ENCODE measurements at regions not wholly inside any gene's neighbourhood (a gene's known extent, or its start where the extent isn't known, plus 50 kb on each side); places are given as distances from the start of the nearest gene placed in this dataset.

DNA sequence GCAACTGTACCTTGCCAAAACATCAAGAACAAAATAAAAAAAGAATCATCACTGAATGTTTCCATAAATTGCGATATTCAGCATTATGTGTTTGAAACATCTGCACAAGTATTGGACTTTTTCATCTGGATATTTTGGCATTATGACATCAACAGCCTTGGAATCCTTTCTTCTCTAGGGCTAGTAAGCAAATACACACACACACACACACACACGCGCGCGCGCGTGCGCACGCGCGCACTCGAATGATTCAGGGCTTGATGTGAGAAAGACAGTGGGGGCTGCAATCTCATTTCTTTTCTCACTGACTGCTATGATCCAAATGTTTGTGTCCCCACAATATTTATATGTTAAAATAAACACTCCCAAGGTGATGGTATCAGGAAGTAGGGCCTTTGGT is 90.0 kb upstream of the SLC38A4 start:
- Histone ChIP-seq H3K4me3 (ENCODE audit: low read length) (no peak overlapping the region), H3K9me3 (ENCODE audit: low read length) (no peaks in the 10 kb centered on the region), H3K27me3 (ENCODE audit: insufficient read depth, low read length, poor library complexity, severe bottlenecking) (no peaks in the 10 kb centered on the region), H3K4me1 (ENCODE audit: insufficient read depth, low read length) (no peaks in the 10 kb centered on the region), H3K27ac (ENCODE audit: low read depth, low read length) (no peak overlapping the region), H3K36me3 (ENCODE audit: insufficient read depth, low read length) (no peaks in the 10 kb centered on the region)
- CTCF ChIA-PET = no interaction called here
- POLR2A ChIA-PET = no interaction called here
- Mint-ChIP-seq H3K27ac (no peak overlapping the region), H3K4me3 (no peak overlapping the region), H3K36me3 (peaks cover 0 to 10% (median 0%) of the 10 kb centered on the region in 3 donors), H3K9me3 (peaks cover 0 to 14% (median 7%) of the 10 kb centered on the region in 5 donors), H3K4me1 (no peaks in the 10 kb centered on the region), H3K27me3 (peaks cover 6 to 7% of the 10 kb centered on the region in 2 donors)
- DNase-seq = no peak

- Histone ChIP-seq H3K36me3 (ENCODE audit: insufficient read depth, low read length) (no peaks in the 10 kb centered on the region), H3K9me3 (ENCODE audit: low read length) (no peaks in the 10 kb centered on the region), H3K4me1 (ENCODE audit: insufficient read depth, low read length) (no peaks in the 10 kb centered on the region), H3K27me3 (ENCODE audit: insufficient read depth, low read length, poor library complexity, severe bottlenecking) (no peaks in the 10 kb centered on the region), H3K27ac (ENCODE audit: low read depth, low read length) (no peak overlapping the region), H3K4me3 (ENCODE audit: low read length) (no peak overlapping the region)
- Mint-ChIP-seq H3K27me3 (peaks cover 3 to 4% of the 10 kb centered on the region in 2 donors), H3K9me3 (peaks cover 0 to 10% (median 0%) of the 10 kb centered on the region in 5 donors), H3K4me1 (no peaks in the 10 kb centered on the region), H3K4me3 (no peak overlapping the region), H3K27ac (peak overlapping the region in 1 of 8 donors; percentile 43), H3K36me3 (peaks cover 0 to 2% (median 0%) of the 10 kb centered on the region in 3 donors)
- no peak for DNase-seq
- POLR2A ChIA-PET = no interaction called here
- CTCF ChIA-PET = no interaction called here
These were observed 91.1 kb upstream of the SLC38A4 start for GRCh38 chr12:46916796-46917419.

DNA sequence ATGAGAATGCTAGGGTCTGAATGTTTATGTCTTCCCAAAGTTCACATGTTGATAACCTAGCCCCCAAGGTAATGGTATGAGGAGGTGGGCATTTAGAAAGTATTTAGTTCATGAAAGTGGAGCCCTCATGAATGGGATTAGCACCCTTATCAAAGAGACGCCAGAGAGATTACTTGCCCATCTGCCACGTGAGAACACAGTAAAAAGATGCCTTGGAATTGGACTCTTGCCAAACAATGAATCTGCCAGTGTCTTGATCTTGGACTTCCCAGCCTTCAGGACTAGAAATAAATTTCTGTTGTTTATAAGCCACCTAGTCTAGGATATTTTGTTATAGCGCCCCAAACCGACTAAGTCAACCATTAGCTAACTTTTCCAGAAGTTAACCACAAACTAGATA is 92.0 kb upstream of the SLC38A4 start:
- no peak overlapping the region for H3K27ac ChIP-seq (ENCODE audit: low read depth, low read length)
- CTCF ChIA-PET = no interaction called here
- no peaks in the 10 kb centered on the region for H3K36me3 ChIP-seq (ENCODE audit: insufficient read depth, low read length)
- H3K4me3 Mint-ChIP-seq = no peak overlapping the region
- no peaks in the 10 kb centered on the region for H3K9me3 ChIP-seq (ENCODE audit: low read length)
- peaks cover 0 to 4% (median 0%) of the 10 kb centered on the region in 5 donors for H3K9me3 Mint-ChIP-seq
- no peaks in the 10 kb centered on the region for H3K36me3 Mint-ChIP-seq
- DNase-seq = no peak
- H3K4me1 ChIP-seq (ENCODE audit: insufficient read depth, low read length) = no peaks in the 10 kb centered on the region
- no peaks in the 10 kb centered on the region for H3K27me3 ChIP-seq (ENCODE audit: insufficient read depth, low read length, poor library complexity, severe bottlenecking)
- POLR2A ChIA-PET = no interaction called here
- H3K4me1 Mint-ChIP-seq = no peaks in the 10 kb centered on the region
- H3K27me3 Mint-ChIP-seq = peaks cover 0 to 2% of the 10 kb centered on the region in 2 donors
- no peak overlapping the region for H3K4me3 ChIP-seq (ENCODE audit: low read length)
- no peak overlapping the region for H3K27ac Mint-ChIP-seq

- Mint-ChIP-seq H3K4me1 (no peaks in the 10 kb centered on the region), H3K27me3 (peaks cover 0 to 2% of the 10 kb centered on the region in 2 donors), H3K27ac (no peak overlapping the region), H3K4me3 (no peak overlapping the region), H3K36me3 (peaks cover 0 to 1% (median 0%) of the 10 kb centered on the region in 3 donors), H3K9me3 (peaks cover 0 to 3% (median 0%) of the 10 kb centered on the region in 5 donors)
- Histone ChIP-seq H3K27ac (ENCODE audit: low read depth, low read length) (no peak overlapping the region), H3K4me1 (ENCODE audit: insufficient read depth, low read length) (no peaks in the 10 kb centered on the region), H3K4me3 (ENCODE audit: low read length) (no peak overlapping the region), H3K36me3 (ENCODE audit: insufficient read depth, low read length) (no peaks in the 10 kb centered on the region), H3K9me3 (ENCODE audit: low read length) (no peaks in the 10 kb centered on the region), H3K27me3 (ENCODE audit: insufficient read depth, low read length, poor library complexity, severe bottlenecking) (no peaks in the 10 kb centered on the region)
- no peak for DNase-seq
- ChIA-PET POLR2A (no interaction called here), CTCF (no interaction called here)
These were observed 92.8 kb upstream of the SLC38A4 start for GRCh38 chr12:46918631-46919030.

DNA sequence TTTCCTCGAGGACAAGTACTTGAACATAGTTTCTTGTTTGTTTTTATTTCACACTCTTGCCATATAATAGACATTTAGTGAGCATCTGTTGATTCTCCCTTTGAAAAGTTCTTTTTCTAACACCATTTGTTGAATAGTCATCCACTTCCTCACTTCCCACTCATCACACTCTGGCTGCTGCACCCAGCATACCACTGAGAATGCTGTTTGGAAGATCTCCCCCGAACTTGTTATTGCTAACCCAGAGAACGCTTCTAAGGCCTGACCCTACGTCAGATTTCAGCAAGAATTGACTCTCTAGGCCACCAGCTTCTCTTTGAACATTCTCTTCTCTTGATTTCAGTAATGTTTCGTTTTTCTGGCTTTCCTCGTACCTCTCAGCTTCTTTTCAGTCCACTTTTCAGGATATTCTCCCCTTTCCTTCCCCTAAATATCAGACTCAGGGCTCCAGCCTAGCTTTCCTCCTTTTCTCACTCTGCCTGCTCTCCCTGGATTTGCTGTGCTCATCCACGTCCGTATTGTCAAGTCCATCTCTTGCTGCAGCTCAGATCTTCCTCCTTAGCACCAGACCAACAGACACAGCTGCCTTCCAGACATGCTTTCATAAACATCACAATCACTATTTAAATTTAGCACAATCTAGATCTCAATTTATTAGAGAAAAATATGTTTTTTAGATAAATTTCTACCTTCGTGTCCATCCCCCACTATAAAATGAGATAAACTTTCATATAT is 94.0 kb upstream of the SLC38A4 start:
- Histone ChIP-seq H3K9me3 (ENCODE audit: low read length) (no peaks in the 10 kb centered on the region), H3K4me1 (ENCODE audit: insufficient read depth, low read length) (no peaks in the 10 kb centered on the region), H3K36me3 (ENCODE audit: insufficient read depth, low read length) (no peaks in the 10 kb centered on the region), H3K4me3 (ENCODE audit: low read length) (no peak overlapping the region), H3K27ac (ENCODE audit: low read depth, low read length) (no peak overlapping the region), H3K27me3 (ENCODE audit: insufficient read depth, low read length, poor library complexity, severe bottlenecking) (no peaks in the 10 kb centered on the region)
- H3K4me1 Mint-ChIP-seq = no peaks in the 10 kb centered on the region
- H3K9me3 Mint-ChIP-seq = no peaks in the 10 kb centered on the region
- ChIA-PET POLR2A (no interaction called here), CTCF (no interaction called here)
- peaks cover 3 to 8% of the 10 kb centered on the region in 2 donors for H3K27me3 Mint-ChIP-seq
- no peak overlapping the region for H3K4me3 Mint-ChIP-seq
- peak overlapping the region in 2 of 8 donors; percentile 31 to 42 for H3K27ac Mint-ChIP-seq
- no peak for DNase-seq
- peaks cover 0 to 1% (median 0%) of the 10 kb centered on the region in 3 donors for H3K36me3 Mint-ChIP-seq

DNA sequence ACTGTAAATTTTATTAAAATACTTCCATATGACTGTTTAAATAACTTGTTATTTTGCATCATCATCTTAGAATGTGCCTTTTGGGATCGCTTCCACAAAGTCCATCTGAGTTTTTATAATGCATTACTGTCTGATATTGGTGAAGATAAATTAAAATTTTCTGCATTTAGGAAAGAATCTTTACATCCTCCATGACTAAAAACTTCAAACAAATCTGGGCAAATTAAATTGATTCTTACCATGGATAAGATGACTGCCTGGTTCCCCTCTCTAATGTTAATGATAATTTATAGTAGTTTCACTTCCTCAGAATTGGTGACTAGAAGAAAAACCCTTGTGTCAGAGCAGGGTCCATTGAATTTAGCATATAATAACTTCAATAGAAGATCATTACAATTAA is 94.7 kb upstream of the SLC38A4 start:
- no peak overlapping the region for H3K27ac Mint-ChIP-seq
- no peak for DNase-seq
- ChIA-PET POLR2A (no interaction called here), CTCF (no interaction called here)
- H3K36me3 Mint-ChIP-seq = peaks cover 0 to 1% (median 0%) of the 10 kb centered on the region in 3 donors
- no peaks in the 10 kb centered on the region for H3K4me1 Mint-ChIP-seq
- H3K27me3 Mint-ChIP-seq = peaks cover 7 to 10% of the 10 kb centered on the region in 2 donors
- no peak overlapping the region for H3K4me3 Mint-ChIP-seq
- Histone ChIP-seq H3K27ac (ENCODE audit: low read depth, low read length) (no peak overlapping the region), H3K9me3 (ENCODE audit: low read length) (no peaks in the 10 kb centered on the region), H3K4me3 (ENCODE audit: low read length) (no peak overlapping the region), H3K4me1 (ENCODE audit: insufficient read depth, low read length) (no peaks in the 10 kb centered on the region), H3K27me3 (ENCODE audit: insufficient read depth, low read length, poor library complexity, severe bottlenecking) (no peaks in the 10 kb centered on the region), H3K36me3 (ENCODE audit: insufficient read depth, low read length) (no peaks in the 10 kb centered on the region)
- no peaks in the 10 kb centered on the region for H3K9me3 Mint-ChIP-seq

DNA sequence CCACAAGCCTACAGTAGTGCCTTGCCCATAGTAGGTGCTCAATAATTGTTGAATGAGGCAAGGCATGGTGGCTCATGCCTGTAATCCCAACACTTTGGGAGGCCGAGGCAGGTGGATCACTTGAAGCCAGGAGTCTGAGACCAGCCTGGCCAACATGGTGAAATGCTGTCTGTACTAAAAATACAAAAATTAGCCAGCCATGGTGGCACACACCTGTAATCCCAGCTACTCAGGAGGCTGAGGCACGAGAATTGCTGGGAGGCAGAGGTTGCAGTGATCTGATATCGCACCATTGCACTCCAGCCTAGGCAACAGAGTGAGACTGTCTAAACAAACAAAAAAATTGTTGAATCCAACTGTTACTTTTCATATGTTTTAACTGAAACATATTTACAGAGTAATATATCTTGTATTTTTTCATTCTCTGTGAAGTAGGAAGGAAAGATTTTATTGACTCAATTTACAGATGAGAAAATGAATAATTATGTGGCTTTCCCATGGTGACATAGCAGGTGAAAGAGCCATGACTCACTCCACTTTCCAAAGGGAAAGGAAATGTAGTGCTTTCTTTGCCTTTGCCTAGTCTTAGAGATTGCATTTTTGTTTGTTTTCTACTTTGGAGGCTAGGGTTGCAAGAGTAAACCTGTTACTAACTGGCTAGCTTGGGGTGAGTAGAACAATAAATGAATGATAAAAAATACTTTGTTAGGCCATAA is 95.4 kb upstream of the SLC38A4 start:
- CTCF ChIA-PET = no interaction called here
- Histone ChIP-seq H3K36me3 (ENCODE audit: insufficient read depth, low read length) (no peaks in the 10 kb centered on the region), H3K9me3 (ENCODE audit: low read length) (no peaks in the 10 kb centered on the region), H3K27me3 (ENCODE audit: insufficient read depth, low read length, poor library complexity, severe bottlenecking) (no peaks in the 10 kb centered on the region), H3K27ac (ENCODE audit: low read depth, low read length) (no peak overlapping the region), H3K4me1 (ENCODE audit: insufficient read depth, low read length) (no peaks in the 10 kb centered on the region), H3K4me3 (ENCODE audit: low read length) (no peak overlapping the region)
- Mint-ChIP-seq H3K27me3 (peaks cover 13 to 14% of the 10 kb centered on the region in 2 donors), H3K36me3 (peaks cover 0 to 1% (median 0%) of the 10 kb centered on the region in 3 donors), H3K27ac (no peak overlapping the region), H3K4me1 (no peaks in the 10 kb centered on the region), H3K9me3 (no peaks in the 10 kb centered on the region), H3K4me3 (no peak overlapping the region)
- DNase-seq = no peak
- POLR2A ChIA-PET = no interaction called here

DNA sequence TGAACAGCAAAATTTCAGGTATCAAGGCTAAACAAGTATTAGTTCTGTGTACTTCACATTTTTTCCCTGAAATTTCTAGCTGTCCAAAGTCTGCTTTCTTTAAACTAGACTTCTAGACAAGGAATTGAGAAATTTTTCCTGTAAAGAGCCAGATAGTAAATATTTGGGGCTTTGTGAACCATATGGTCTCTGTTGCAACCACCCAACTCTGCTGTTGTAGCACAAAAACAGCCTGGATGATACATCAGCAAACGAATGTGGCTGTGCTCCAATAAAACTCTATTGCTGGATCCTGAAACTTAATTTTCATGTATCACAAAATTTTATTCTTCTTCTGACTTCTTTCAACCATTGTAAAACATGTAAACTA is 96.0 kb upstream of the SLC38A4 start:
- CTCF ChIA-PET = no interaction called here
- H3K27me3 ChIP-seq (ENCODE audit: insufficient read depth, low read length, poor library complexity, severe bottlenecking) = no peaks in the 10 kb centered on the region

More for the DNA sequence above, 96.0 kb upstream of the SLC38A4 start:
- Histone ChIP-seq H3K4me1 (ENCODE audit: insufficient read depth, low read length) (no peaks in the 10 kb centered on the region), H3K9me3 (ENCODE audit: low read length) (no peaks in the 10 kb centered on the region), H3K4me3 (ENCODE audit: low read length) (no peak overlapping the region), H3K27ac (ENCODE audit: low read depth, low read length) (no peak overlapping the region), H3K36me3 (ENCODE audit: insufficient read depth, low read length) (no peaks in the 10 kb centered on the region)
- Mint-ChIP-seq H3K36me3 (peaks cover 0 to 1% (median 0%) of the 10 kb centered on the region in 3 donors), H3K27me3 (peaks cover 13 to 20% of the 10 kb centered on the region in 2 donors), H3K27ac (no peak overlapping the region), H3K4me3 (no peak overlapping the region), H3K4me1 (no peaks in the 10 kb centered on the region), H3K9me3 (no peaks in the 10 kb centered on the region)
- no peak for DNase-seq
- POLR2A ChIA-PET = no interaction called here
